ENCODE measurements at regions not wholly inside any gene's neighbourhood (a gene's known extent, or its start where the extent isn't known, plus 50 kb on each side); places are given as distances from the start of the nearest gene placed in this dataset.

- no peak for DNase-seq (ENCODE audit: low read depth in 2 of 2)
Observed at GRCh38 chr12:116456330-116457082, 102.7 kb upstream of the MAP1LC3B2 start.

- DNase-seq (ENCODE audit: low read depth in 2 of 2), result no peak
Observed at GRCh38 chr12:116458492-116458891, 100.7 kb upstream of the MAP1LC3B2 start.

- DNase-seq (ENCODE audit: low read depth in 2 of 2), result no peak
Observed at GRCh38 chr12:116459011-116459875, 99.9 kb upstream of the MAP1LC3B2 start.

- DNase-seq (ENCODE audit: low read depth in 2 of 2), result no peak
Observed at GRCh38 chr12:116459916-116460663, 99.1 kb upstream of the MAP1LC3B2 start.

GRCh38 chr12:116461060-116461459 is 98.1 kb upstream of the MAP1LC3B2 start:
- no peak for DNase-seq (ENCODE audit: low read depth in 2 of 2)

GRCh38 chr12:116463366-116463765 is 95.8 kb upstream of the MAP1LC3B2 start:
- no peak for DNase-seq (ENCODE audit: low read depth in 2 of 2)

GRCh38 chr12:116465407-116465806 is 93.8 kb upstream of the MAP1LC3B2 start:
- no peak for DNase-seq (ENCODE audit: low read depth in 2 of 2)

- DNase-seq (ENCODE audit: low read depth in 2 of 2), result no peak
Observed at GRCh38 chr12:116465856-116466255, 93.3 kb upstream of the MAP1LC3B2 start.

GRCh38 chr12:116466536-116466935 is 92.6 kb upstream of the MAP1LC3B2 start:
- no peak for DNase-seq (ENCODE audit: low read depth in 2 of 2)

GRCh38 chr12:116469344-116469743 is 89.8 kb upstream of the MAP1LC3B2 start:
- no peak for DNase-seq (ENCODE audit: low read depth in 2 of 2)

GRCh38 chr12:116471544-116471943 is 87.6 kb upstream of the MAP1LC3B2 start:
- no peak for DNase-seq (ENCODE audit: low read depth in 2 of 2)

- DNase-seq (ENCODE audit: low read depth in 2 of 2), result no peak
Observed at GRCh38 chr12:116472193-116472592, 87.0 kb upstream of the MAP1LC3B2 start.

GRCh38 chr12:116473416-116473815 is 85.8 kb upstream of the MAP1LC3B2 start:
- DNase-seq (ENCODE audit: low read depth in 2 of 2), result no peak

- no peak for DNase-seq (ENCODE audit: low read depth in 2 of 2)
Observed at GRCh38 chr12:116474331-116474730, 84.8 kb upstream of the MAP1LC3B2 start.

- no peak for DNase-seq (ENCODE audit: low read depth in 2 of 2)
Observed at GRCh38 chr12:116474899-116475298, 84.3 kb upstream of the MAP1LC3B2 start.

- DNase-seq (ENCODE audit: low read depth in 2 of 2), result no peak
Observed at GRCh38 chr12:116476227-116476822, 82.9 kb upstream of the MAP1LC3B2 start.

- DNase-seq (ENCODE audit: low read depth in 2 of 2), result no peak
Observed at GRCh38 chr12:116478243-116478773, 80.9 kb upstream of the MAP1LC3B2 start.

GRCh38 chr12:116480210-116480810 is 78.9 kb upstream of the MAP1LC3B2 start:
- no peak for DNase-seq (ENCODE audit: low read depth in 2 of 2)

- no peak for DNase-seq (ENCODE audit: low read depth in 2 of 2)
Observed at GRCh38 chr12:116481726-116482125, 77.5 kb upstream of the MAP1LC3B2 start.

- no peak for DNase-seq (ENCODE audit: low read depth in 2 of 2)
Observed at GRCh38 chr12:116482179-116482578, 77.0 kb upstream of the MAP1LC3B2 start.

- no peak for DNase-seq (ENCODE audit: low read depth in 2 of 2)
Observed at GRCh38 chr12:116482859-116483258, 76.3 kb upstream of the MAP1LC3B2 start.
